GM10266 (cell line): ENCODE measurements at regions not wholly inside any gene's neighbourhood (a gene's known extent, or its start where the extent isn't known, plus 50 kb on each side); places are given as distances from the start of the nearest gene placed in this dataset.
"Not testable (repeated sequence)": the region's sequence is repeated elsewhere in the genome, so short reads cannot be mapped to it uniquely, and the experiment has no call there.

Experiments used
- DNase-seq: peaks from one replicate; pipeline ENCODE4 v3.0.0; 2012; ENCODE audit errors: extremely low spot score
- CTCF ChIP-seq: IDR thresholded peaks from 2 replicates; pipeline ENCODE4 v1.5.1; 2012; ENCODE audit warnings: mild to moderate bottlenecking, low read depth; ENCODE audit not compliant: control insufficient read depth, insufficient read depth; ENCODE audit errors: missing control alignments

- no peak for TF ChIP-seq CTCF
- no peak for DNase-seq
Observed at GRCh38 chr2:223328578-223328977, 273.6 kb downstream of the SCG2 start.

GRCh38 chr2:223330747-223331146, 271.4 kb downstream of the SCG2 start:
- not testable (repeated sequence) for DNase-seq

GRCh38 chr2:223338016-223338415, 264.1 kb downstream of the SCG2 start:
- no peak for TF ChIP-seq CTCF
- no peak for DNase-seq

- no peak for TF ChIP-seq CTCF
- DNase-seq: no peak
Observed at GRCh38 chr2:223357076-223357475, 245.1 kb downstream of the SCG2 start.

GRCh38 chr2:223363085-223363484, 239.1 kb downstream of the SCG2 start:
- TF ChIP-seq CTCF: no peak
- DNase-seq: no peak

- no peak for TF ChIP-seq CTCF
- DNase-seq: no peak
Observed at GRCh38 chr2:223365158-223365679, 236.9 kb downstream of the SCG2 start.

GRCh38 chr2:223366566-223366965, 235.6 kb downstream of the SCG2 start:
- no peak for TF ChIP-seq CTCF
- DNase-seq: no peak

- no peak for TF ChIP-seq CTCF
- DNase-seq: no peak
Observed at GRCh38 chr2:223368481-223368880, 233.7 kb downstream of the SCG2 start.
